Left ventricle myocardium inferior (tissue), 1 donor: ENCODE measurements at regions not wholly inside any gene's neighbourhood (a gene's known extent, or its start where the extent isn't known, plus 50 kb on each side); places are given as distances from the start of the nearest gene placed in this dataset.

ENCODE experiments used
- DNase-seq: peaks from one replicate; pipeline ENCODE4 v3.0.0-alpha.2; 2020
- H3K27ac ChIP-seq: fragments of 200-600 bp; replicated peaks from 2 replicates; pipeline ENCODE4 v1.8.0; 2021
- H3K27me3 ChIP-seq: fragments of 200-600 bp; 2 replicates; pipeline ENCODE4 v1.8.0; 2021; ENCODE audit warnings: low read depth
- H3K36me3 ChIP-seq: fragments of 200-600 bp; 2 replicates; pipeline ENCODE4 v1.8.0; 2021
- H3K4me1 ChIP-seq: fragments of 200-600 bp; 2 replicates; pipeline ENCODE4 v1.8.0; 2021
- H3K4me3 ChIP-seq: fragments of 200-600 bp; 2 replicates; pipeline ENCODE4 v1.8.0; 2021; ENCODE audit warnings: mild to moderate bottlenecking, moderate library complexity
- H3K9me3 ChIP-seq: fragments of 200-600 bp; replicated peaks from 2 replicates; pipeline ENCODE4 v1.8.0; 2021
- CTCF ChIP-seq: fragments of 200-600 bp; IDR thresholded peaks from 2 replicates; pipeline ENCODE4 v1.8.0; 2021; ENCODE audit warnings: antibody characterized with exemption, mild to moderate bottlenecking, borderline replicate concordance
- intact Hi-C: fragments of 100-400 bp; cut with micrococcal nuclease; formaldehyde crosslinking; loops from one replicate; pipeline ENCODE4 v1.11.0; 2022
- donor health status: DM: no; HTN: yes; CAD: no; lungs with severe emphysema.

- no peak for TF ChIP-seq CTCF
- intact Hi-C loops: no loop called here
- no peak for DNase-seq
- H3K9me3 ChIP-seq: no peaks in the 10 kb centered on the region
- H3K4me1 ChIP-seq: peaks cover 27% of the 10 kb centered on the region
- no peak overlapping the region for H3K27ac ChIP-seq
- H3K27me3 ChIP-seq: no peaks in the 10 kb centered on the region
- H3K36me3 ChIP-seq: no peaks in the 10 kb centered on the region
- H3K4me3 ChIP-seq: no peak overlapping the region
These were observed 622.4 kb downstream of the BCOR start for GRCh38 chrX:39475372-39475771.

- DNase-seq: peak; percentile 18
- TF ChIP-seq CTCF: no peak
- Histone ChIP-seq H3K27me3 (no peaks in the 10 kb centered on the region), H3K4me3 (no peak overlapping the region), H3K36me3 (no peaks in the 10 kb centered on the region), H3K27ac (peak overlapping the region; percentile 68), H3K4me1 (peaks cover 27% of the 10 kb centered on the region), H3K9me3 (no peaks in the 10 kb centered on the region)
- intact Hi-C loops: no loop called here
These were observed 621.1 kb downstream of the BCOR start for GRCh38 chrX:39476604-39477021.

- Histone ChIP-seq H3K36me3 (no peaks in the 10 kb centered on the region), H3K27me3 (no peaks in the 10 kb centered on the region), H3K4me1 (peaks cover 27% of the 10 kb centered on the region), H3K4me3 (no peak overlapping the region), H3K9me3 (no peaks in the 10 kb centered on the region), H3K27ac (peak overlapping the region; percentile 68)
- intact Hi-C loops: no loop called here
- peak; percentile 34 for TF ChIP-seq CTCF
- no peak for DNase-seq
These were observed 620.6 kb downstream of the BCOR start for GRCh38 chrX:39477031-39477761.

- intact Hi-C loops: no loop called here
These were observed 620.0 kb downstream of the BCOR start for GRCh38 chrX:39477762-39478120.

GRCh38 chrX:39479856-39480255 is 617.9 kb downstream of the BCOR start:
- Histone ChIP-seq H3K27me3 (no peaks in the 10 kb centered on the region), H3K27ac (no peak overlapping the region), H3K9me3 (no peaks in the 10 kb centered on the region), H3K4me3 (no peak overlapping the region), H3K4me1 (peaks cover 27% of the 10 kb centered on the region), H3K36me3 (no peaks in the 10 kb centered on the region)
- intact Hi-C loops: no loop called here
- TF ChIP-seq CTCF: no peak
- DNase-seq: no peak

More at GRCh38 chrX:39477762-39478120, 620.0 kb downstream of the BCOR start:
- Histone ChIP-seq H3K36me3 (no peaks in the 10 kb centered on the region), H3K27ac (peak overlapping the region; percentile 68), H3K4me1 (peaks cover 27% of the 10 kb centered on the region), H3K27me3 (no peaks in the 10 kb centered on the region), H3K4me3 (no peak overlapping the region), H3K9me3 (no peaks in the 10 kb centered on the region)
- peak; percentile 79 for DNase-seq
- no peak for TF ChIP-seq CTCF
